GM18858 (cell line): ENCODE measurements at regions not wholly inside any gene's neighbourhood (a gene's known extent, or its start where the extent isn't known, plus 50 kb on each side); places are given as distances from the start of the nearest gene placed in this dataset.

Source experiments
- ATAC-seq: cut with Tn5 transposase; IDR thresholded peaks from one replicate; pipeline ENCODE4 v1.9.1; 2021; ENCODE audit not compliant: unreplicated experiment

DNA sequence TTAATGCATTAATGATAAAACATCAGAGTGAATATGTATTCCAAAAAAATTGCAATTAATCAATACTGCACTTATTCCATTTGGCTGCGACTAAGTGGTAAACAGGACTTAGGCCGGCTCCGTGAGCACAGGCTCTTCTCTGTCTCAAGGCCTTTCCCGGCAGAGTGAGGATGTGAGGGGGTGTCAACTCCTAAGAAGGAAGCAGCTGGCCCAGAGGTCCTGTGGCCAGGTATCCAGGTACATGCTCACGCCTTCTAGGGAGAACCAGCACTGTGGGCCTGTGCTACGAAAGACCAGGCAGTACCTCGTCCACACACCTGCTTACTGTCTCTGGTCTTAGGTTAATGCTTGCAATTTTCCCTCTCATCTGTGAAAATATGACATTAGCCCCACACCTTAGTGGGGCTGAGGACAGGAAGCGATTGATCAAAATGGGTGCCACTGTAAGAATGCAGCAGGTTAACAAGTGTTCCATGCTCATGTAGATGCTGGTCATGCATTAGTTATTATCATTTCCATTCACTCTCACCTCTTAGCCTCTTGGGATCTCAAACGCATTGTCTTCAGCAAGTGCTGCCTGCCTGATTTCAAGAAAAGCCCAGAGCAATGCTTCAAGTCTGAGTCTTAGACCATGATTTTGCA, 175.3 kb downstream of the ABHD5 start:
- ATAC-seq, result no peak

DNA sequence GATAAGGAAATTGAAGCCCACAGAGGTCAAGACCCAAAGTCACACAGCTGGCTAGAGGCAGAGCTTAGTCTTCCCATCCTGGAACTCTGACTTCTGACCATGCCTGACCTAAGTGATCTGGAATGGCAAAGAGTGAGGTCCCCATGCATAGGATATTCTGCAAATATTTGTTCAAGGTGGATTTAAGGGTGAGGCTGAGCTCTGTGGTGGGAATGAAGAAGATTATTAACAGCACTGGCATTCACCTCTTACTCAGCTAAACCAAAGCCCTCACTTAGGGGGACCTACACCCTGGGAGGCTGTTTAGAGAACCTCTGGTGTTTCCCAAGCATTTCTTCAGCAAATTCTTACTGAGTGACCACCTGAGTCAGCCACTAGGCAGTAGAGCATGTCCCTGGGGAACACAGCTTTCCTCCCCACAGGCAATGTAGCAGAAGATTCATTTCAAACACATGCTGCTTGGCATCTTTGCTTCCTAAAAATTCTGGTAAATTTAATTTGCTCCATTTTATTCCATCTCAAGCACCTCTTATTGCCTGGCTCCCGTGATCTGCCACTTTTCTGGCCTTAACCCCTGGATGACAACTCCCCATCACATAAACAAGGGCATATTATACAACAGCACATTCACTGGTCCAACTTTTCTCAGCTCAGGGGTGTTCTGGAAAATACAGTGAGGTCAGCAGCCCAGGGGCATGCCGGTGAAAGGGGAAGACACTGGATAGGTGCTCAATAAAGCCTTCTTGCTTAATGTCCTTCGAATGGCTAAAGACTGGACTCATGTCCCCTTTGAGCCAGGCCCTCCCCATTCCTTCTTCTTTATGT, 176.0 kb downstream of the ABHD5 start:
- ATAC-seq, result no peak

DNA sequence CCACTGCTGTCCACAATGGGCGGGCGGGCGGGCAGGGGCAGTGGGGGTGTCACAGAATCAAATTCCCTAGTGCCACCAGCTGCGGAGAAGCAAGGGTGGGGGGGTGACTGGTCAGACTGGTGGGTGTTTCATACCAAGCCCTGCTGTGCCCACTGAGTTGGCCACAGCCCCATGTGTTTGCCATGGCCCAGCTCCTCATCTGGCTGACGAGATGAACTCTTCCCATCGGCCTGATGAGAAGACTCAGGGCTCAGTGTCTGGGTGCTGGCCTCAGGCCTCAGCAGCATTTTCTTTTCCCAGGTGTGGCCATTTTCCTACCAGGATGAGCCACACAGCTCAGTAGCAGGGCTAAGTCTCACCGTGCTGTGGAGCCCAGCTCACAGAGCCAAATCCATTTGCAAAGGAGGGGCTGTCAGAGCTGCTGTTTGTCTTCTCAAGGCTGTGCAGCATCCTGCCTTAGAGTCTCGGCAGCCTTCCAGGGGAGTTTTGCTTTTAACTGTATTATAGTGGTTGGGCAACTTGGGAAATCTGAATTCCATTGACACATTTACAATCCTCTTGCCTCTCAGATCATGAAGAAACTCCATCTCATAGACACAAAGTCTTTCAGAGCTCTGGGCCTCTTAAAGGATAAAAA, 176.8 kb downstream of the ABHD5 start:
- ATAC-seq, result no peak

DNA sequence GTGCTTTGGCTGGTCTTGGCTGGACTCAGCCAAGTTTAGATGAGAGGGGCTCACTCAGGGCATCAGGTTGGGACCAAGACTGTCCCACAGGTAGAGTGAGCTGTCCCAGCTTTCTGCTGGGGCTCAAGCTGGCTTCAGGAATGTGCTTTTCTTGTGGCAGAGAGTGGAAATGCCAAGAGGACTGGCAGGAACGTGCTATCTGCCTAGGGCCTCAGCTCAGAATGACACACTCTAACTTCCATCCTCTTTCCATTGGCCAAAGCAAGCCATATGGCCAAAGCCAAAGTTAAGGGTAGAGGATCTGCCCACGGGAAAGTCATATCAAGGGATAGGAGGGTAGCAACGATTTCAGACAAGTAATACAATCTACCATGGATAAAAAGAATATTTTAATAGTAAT, 178.8 kb downstream of the ABHD5 start:
- ATAC-seq, result no peak

DNA sequence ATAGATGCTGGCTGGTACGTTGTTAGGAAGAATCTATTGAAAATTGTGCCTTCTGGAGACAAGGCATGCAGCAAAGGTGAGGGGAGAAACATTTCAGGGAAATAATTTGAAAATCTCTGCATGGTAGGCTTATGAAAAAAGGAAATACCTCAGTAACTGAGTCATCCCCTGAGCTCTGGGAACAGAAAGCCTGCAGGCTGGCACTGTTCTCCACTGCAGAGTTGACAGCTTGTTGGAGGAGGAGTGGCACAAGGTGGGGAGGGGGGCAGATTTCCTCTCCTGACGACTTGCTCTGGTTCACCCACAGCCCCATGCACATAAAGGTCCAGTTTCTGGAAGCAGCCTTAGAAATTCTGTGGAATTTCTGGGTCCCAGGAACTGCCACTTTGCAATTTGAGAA, 179.4 kb downstream of the ABHD5 start:
- no peak for ATAC-seq

DNA sequence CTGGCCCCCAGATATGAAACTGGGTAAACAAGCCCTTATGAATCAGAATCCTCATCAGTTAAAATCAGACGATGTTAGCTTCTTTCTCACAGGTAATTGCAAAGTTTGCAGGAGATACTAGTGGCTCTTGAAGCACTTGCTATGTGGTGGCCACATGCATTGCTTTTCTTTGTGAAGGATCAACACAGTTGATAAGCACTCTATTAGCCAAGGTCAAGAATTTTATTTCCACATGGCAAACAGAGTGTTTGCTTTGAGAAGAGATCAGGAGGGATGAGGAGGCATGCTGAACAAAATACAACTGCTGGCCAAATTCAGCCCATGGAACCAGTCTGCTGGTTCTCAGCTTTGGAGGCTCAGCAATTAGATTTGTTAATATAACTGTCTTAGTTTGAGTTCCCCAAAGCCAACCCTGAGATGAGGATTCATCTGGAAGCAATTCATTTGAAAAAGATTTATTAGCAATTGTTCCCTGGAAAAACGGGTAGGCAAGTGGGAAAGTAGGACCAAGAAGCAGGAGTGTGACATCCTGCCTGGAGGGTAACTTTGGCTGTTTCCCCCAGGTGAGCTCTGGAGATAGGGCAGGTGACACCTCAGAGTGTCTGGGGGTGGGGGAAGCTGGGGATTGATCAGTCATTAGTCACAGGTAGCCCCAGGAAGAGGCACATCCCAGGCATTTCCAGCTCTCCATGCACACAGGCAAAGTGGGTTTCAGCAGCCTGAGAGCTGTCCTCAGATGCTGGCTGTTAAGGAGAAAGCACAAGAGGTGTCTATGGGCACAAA, 180.3 kb downstream of the ABHD5 start:
- no peak for ATAC-seq

DNA sequence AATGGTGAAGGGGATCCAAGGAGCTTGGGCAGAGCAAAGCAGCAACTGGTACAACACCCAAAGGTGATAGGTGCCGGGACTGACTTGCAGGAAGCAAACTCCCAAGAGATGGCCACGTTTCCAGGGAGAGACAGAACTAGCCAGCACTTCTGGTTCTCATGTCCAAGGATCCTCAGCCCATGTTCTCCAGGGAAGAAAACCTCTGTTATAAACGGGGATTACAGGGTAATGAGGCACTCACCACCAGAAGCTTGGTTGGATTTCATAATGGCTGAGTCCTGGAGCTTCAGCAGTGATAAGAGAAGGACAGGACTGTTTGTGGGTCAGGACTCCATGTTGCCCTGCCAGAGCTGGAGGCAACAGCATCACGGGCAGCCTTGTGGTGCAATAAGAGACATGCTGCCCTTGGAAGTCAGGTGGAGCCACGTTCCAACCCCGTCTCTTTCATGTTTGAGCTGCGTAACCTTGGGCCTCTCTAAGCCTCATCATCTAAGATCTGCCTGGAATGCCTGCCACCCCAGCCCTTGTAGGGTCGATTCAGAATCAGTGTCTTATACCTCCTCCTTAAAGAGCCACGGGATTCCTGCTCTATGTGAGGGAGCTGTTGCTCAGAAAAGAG, 181.0 kb downstream of the ABHD5 start:
- ATAC-seq, result no peak

DNA sequence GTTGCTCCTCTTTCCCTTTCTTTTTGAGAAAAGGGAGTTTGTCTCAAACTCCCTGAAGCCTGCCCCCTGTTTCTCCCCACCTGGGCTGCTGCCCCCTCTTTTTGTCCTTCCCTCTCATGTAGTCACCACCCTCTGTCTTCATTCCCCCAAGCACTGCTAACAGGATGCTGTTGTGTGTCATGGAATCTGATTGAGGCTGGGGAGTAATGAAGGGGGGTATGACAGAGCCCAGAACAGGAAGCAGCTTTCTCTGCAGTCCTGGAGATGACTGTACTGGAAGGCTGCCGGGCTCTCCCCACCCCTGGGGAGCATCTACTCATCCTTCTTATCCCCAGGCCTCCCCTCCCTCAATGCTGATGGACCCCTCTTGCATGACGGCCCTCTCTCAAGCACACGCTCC, 181.6 kb downstream of the ABHD5 start:
- ATAC-seq, result no peak

DNA sequence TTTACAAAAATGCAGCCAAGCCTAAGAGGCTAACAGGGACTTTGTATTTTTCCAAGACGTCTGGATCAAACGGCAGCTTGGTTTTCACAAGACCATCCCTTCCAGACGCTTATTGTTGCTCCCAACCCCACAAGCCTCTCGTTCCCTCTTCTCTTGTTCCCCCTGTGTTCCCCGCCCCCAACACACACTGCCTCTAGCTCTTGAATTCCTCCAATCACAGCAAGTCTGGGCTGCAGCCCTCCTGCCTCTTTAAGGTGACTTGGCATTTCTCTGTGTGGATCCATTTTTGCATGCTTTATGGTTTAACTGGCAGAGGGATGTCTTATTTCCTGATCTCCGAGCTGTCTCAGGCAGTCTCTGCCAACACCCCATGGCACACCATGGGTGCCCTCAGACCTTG, 182.2 kb downstream of the ABHD5 start:
- no peak for ATAC-seq

DNA sequence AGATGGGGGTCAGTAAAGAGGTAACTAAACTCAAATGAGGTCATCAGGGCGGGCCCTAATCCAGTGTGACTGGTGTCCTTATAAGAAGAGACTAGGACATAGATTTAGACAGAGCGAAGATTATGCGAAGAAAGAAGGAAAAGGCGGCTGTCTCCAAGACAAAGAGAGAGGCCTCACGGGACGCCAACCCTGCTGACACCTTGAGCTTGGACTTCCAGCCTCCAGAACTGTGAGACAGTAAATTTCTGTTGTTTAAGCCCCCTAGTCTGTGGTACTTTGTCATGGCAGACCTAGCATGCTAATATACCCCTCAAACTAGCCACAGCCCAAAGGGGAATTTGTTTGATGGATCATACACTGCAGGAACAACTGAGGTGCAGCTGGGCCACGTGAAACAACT, 183.0 kb downstream of the ABHD5 start:
- ATAC-seq, result no peak

DNA sequence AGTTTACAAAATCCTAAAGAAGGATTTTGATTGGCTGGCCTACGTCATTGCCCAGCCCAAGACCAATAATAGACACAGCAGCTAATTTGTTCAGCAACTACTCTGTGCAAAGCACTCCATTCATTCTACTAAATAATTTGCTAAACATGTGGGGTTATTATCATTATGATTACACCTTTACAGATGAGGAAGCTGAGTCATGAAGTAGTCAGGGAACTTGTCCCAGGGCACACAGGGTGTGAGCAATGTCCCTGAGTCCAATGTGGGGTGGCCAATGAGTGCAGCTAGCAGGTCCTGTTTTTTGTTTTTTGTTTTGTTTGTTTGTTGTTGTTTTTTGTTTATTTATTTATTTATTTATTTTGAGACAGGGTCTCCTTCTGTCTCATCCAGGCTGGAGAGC, 183.6 kb downstream of the ABHD5 start:
- ATAC-seq, result no peak

DNA sequence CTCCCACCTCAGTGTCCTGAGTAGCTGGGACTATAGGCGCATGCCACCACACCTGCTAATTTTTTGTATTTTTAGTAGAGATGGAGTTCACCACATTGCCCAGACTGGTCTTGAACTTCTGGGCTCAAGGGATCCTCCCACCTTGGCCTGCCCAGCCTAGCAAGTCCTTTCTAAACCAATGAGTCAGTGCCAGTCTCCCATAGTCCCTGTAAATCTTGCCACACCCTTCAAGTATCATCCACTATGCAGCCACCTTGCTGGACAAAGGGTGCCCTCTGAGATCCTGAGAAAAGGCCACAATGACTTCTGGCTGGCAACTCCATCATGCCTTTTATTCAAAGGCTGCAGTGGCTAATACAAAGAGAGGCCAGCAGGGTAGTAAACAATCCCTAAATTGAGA, 184.0 kb downstream of the ABHD5 start:
- ATAC-seq, result no peak

DNA sequence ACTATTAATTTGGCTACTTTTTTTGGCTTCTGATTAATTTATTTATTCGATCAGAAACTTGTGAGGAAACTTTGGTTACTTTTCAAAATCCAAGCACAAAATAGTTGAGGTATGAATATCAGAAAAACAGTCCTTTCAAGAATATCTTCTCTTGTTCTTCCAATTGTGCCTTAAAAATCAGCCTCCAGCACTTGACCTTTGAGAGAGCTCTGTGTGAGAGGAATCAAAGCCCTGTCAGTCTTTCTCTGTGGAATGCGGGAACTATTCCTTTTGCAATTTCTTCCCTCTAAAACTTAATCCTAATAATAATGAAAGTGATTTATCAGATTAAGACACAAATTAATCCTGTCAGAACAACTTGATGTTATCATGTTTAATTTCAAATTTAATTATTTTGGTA, 185.9 kb downstream of the ABHD5 start:
- ATAC-seq, result no peak

DNA sequence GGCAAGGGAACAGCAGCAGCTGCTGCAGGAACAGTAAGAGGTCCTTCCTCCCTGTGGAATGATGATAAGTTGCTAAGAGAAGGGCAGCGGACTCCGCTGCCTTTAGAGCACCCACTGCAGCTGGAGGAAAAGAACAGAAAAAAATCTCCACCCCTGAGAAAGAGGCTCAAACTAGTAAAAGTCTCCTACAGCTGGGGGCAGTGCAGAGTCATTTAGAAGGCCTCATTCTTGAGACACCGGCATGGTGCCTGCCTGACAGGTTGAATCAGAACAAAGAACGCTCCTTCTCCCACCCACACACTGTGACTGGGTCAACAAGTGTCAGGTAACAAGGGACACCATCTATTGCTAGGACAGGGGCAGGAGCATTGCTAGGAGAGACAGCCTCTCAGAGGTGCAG, 188.4 kb downstream of the ABHD5 start:
- ATAC-seq, result no peak

DNA sequence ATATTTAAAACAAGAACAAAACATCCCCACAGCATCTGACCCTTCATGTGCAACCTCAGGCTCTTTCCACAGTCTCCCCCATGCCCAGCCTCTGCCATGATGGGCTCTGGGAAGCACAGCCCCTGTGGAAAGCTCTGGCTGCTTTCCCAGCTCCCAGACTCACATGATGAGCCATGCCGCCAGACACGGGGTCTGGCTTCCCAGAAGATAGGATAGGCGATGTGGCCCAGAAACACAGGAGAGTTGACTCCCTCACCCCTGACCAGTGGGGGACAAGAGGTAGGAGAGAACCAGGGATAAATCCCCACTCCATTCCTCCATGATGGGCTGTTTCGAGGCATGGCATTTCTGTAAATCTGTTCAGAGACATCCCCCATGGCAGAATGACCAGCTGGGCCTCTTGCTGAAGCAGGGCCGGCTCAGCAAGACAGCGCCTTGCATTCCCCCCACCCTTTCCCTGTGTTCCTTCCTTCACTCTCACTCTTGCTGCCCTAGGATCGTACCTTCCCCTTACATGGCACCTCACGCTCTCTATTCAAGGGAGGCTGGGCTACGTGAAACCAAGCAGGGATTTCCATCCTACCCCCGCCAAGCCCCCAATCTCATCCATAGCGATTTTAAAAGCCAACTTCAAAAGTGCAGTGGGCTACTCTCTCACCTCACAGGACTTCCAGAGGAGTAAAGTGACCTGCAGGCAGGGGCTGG, 192.4 kb downstream of the ABHD5 start:
- no peak for ATAC-seq

DNA sequence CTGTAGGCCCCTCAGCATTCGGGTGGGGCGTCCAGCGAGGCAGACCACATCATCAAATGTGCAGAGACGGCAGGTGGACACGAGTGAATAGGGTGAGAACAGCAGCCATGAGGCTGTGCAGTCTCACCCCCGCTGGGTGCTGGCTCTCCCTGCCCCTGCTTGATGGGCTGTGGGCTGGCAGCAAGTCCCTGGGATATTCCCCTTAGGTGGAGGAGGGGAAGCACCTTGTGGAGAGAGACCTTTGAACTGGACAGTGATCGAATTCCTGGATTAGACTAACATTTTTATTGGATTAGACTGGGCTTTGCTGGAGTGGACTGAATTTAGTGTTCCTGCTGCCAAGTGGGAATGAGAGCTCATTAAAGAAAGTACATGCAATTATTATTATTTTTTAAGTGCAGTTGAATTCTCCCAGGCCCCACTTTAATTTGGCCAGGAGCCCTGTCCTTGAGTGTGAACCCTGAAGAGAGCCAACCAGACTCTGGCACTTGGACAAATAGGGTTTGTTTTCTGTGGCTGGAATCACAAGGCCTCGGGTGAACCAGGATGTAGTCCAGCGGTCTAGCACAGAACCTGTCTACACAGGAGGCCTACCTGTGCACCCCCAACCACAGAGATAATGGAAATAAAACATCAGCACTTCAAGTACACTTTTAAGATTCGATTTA, 193.1 kb downstream of the ABHD5 start:
- ATAC-seq, result no peak

DNA sequence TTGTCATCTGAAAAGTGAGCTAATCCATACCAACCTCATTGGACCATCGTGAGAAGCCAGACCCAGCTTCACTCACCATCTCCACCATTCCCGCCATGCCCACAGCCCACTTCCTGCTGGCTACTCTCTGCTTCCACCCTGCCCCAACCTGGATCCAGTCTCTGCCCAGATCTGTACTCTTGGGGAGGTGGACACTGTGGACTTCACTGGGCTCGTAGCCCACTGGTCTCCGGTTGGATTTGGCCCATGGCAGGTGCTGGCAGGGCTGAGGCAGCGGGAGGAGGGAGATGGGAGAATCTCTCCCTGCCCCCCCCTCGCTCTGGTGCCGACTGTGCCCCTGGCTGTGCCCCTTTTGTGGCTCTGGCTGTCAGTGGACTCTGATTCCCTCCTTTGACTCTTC, 193.8 kb downstream of the ABHD5 start:
- no peak for ATAC-seq

DNA sequence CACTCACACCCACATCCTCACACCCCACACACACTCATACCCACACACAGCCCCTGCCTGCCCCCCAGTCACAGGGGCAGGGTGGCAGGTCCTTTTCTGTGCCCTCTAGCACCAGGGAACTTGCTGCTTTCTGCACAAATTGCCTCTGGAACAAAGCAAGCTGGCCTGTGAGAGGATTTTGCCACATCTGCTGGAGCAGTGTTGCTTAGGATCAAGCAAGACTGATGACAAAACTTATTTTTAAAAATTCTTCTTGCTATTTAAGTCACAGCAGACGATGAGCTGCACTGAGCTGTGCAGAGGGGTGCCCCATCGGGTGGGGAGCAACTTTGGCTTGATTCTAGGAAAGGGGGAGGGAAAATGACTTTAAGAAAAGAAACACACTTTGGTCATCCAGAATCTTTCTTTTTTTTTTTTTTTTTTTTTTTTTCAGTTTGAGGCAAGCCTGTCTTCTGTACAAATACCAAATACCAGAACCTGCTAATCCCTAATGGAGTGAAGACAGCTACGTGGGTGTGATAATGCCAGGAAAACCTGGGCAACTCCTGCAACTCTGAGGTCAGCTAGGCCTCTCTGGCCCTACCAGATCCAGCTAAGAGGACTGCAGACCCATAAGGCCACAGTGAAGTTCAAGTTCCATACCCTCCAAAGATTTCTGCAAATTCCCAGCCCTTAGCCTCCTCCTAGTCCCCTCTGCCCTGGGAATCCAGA, 195.3 kb downstream of the ABHD5 start:
- no peak for ATAC-seq

DNA sequence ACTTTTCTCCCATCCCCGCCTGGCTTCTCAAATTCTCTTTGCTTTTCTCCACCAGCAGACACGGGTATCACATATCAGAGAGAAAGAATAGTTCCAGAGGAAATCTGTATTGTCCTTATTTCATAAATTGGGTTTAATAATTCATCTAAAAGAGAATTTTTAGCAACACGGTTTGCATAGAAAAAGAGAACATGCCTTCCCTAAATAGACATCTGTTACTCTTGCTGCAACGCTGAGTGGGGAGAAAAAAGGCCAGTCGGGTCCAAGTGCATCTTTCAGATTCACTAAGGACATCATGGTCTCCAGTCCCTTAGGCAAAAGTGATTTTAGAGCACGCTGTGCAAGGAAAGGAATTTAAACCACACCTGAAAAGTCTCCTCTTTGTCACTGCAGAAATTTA, 201.3 kb downstream of the ABHD5 start:
- no peak for ATAC-seq
